ENCODE measurements at regions not wholly inside any gene's neighbourhood (a gene's known extent, or its start where the extent isn't known, plus 50 kb on each side); places are given as distances from the start of the nearest gene placed in this dataset.

GRCh38 chr2:37507051-37507410 lies 162.6 kb downstream of the QPCT start:
- TF ChIP-seq POLR2A (IDR thresholded peaks at IDR 0.05; ENCODE audit: low read length) (no peak), CTCF (IDR thresholded peaks at IDR 0.05) (no peak)

Measured in A549 (cell line).